Loucy (cell line): ENCODE measurements at regions not wholly inside any gene's neighbourhood (a gene's known extent, or its start where the extent isn't known, plus 50 kb on each side); places are given as distances from the start of the nearest gene placed in this dataset.

ENCODE experiments used
- H2AFZ ChIP-seq: fragments of 200-600 bp; sonication (generic); 2 replicates; pipeline ENCODE4 v1.6.0; 2016; ENCODE audit warnings: antibody characterized with exemption, mild to moderate bottlenecking, low read length, moderate library complexity
- H3F3A ChIP-seq: fragments of 200-600 bp; 2 replicates; pipeline ENCODE4 v1.6.0; 2016; ENCODE audit warnings: antibody characterized with exemption, low read depth, mild to moderate bottlenecking
- H3K27me3 ChIP-seq: fragments of 200-600 bp; sonication (generic); 2 replicates; pipeline ENCODE4 v1.6.1; 2014; ENCODE audit warnings: low read length, mild to moderate bottlenecking; ENCODE audit not compliant: insufficient read depth, poor library complexity, severe bottlenecking
- H3K36me3 ChIP-seq: fragments of 200-600 bp; sonication (generic); 2 replicates; pipeline ENCODE4 v1.6.1; 2016; ENCODE audit warnings: low read length; ENCODE audit not compliant: insufficient read depth
- H3K4me1 ChIP-seq: fragments of 200-600 bp; sonication (generic); 2 replicates; pipeline ENCODE4 v1.5.1; 2014; ENCODE audit warnings: low read length, mild to moderate bottlenecking; ENCODE audit not compliant: insufficient read depth, poor library complexity, severe bottlenecking
- H3K4me2 ChIP-seq: fragments of 200-600 bp; sonication (generic); 2 replicates; pipeline ENCODE4 v1.6.0; 2014; ENCODE audit warnings: antibody characterized with exemption, low read length, low read depth, mild to moderate bottlenecking; ENCODE audit not compliant: poor library complexity, severe bottlenecking
- H3K4me3 ChIP-seq: fragments of 200-600 bp; sonication (generic); 2 replicates; pipeline ENCODE4 v1.5.1; 2014; ENCODE audit warnings: low read length, mild to moderate bottlenecking, mixed read lengths; ENCODE audit not compliant: poor library complexity, severe bottlenecking
- H3K79me2 ChIP-seq: fragments of 200-600 bp; sonication (generic); 2 replicates; pipeline ENCODE4 v1.6.1; 2014; ENCODE audit warnings: low read length; ENCODE audit not compliant: insufficient read depth
- H3K9ac ChIP-seq: fragments of 200-600 bp; sonication (generic); 2 replicates; pipeline ENCODE4 v1.6.0; 2014; ENCODE audit warnings: mild to moderate bottlenecking, low read depth, low read length, moderate library complexity; ENCODE audit not compliant: poor library complexity, severe bottlenecking
- H3K9me2 ChIP-seq: fragments of 200-600 bp; sonication (generic); replicated peaks from 2 replicates; pipeline ENCODE4 v1.6.1; 2016; ENCODE audit warnings: low read depth, low read length, mixed read lengths
- H3K9me3 ChIP-seq: fragments of 200-600 bp; sonication (generic); 2 replicates; pipeline ENCODE4 v1.6.1; 2014; ENCODE audit warnings: mild to moderate bottlenecking, antibody characterized with exemption, low read length, low read depth; ENCODE audit not compliant: insufficient read depth
- H4K20me1 ChIP-seq: fragments of 200-600 bp; sonication (generic); 2 replicates; pipeline ENCODE4 v1.6.0; 2014; ENCODE audit warnings: antibody characterized with exemption, low read length, mild to moderate bottlenecking; ENCODE audit not compliant: insufficient read depth, poor library complexity, severe bottlenecking
- EZH2phosphoT487 ChIP-seq: fragments of 200-600 bp; IDR thresholded peaks from 2 replicates; pipeline ENCODE4 v1.6.1; 2018; ENCODE audit warnings: antibody characterized with exemption, mild to moderate bottlenecking, moderate library complexity, borderline replicate concordance
- TF ChIP-seq, protein P1 (sequence below): fragments of 200-600 bp; sonication (generic); conservative IDR thresholded peaks from 2 replicates; pipeline ENCODE4 v1.5.1; 2014; ENCODE audit warnings: mild to moderate bottlenecking, antibody characterized with exemption, low read length

DNA sequence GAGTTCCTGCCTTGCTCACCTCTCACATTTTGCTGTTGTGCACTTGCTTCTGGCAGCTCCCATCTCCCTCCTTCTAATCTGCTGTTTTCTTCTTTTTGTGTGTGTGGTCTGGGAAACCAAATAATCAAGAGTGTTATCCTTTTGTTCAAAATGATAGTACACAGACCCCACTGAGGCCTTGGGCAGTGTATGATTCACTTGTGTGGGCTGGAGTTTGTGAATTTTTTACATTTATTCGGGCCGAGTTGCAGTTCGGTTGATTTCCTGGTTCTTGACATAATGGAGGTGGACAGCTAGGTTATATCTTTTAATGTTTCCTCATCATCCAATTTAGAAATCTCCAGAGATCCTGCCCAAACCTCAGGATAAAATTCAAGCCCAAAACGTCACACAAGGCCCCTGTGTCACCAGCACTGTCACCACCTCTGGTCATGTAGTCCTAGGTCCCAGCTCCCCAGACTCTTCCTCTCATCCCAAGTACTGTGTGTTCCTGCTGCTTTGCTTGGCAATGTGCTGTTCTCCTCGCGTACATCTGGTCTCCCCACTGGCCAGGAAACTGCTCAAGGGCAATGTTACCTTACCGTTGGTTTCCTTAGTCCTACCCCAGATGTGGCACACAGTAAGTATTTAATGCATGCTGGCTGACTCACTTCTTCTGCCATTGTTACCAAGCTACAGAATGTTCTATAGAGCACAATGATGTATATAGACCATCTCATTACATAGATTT, 55.7 kb upstream of the PHACTR2 start:
- H4K20me1 ChIP-seq = no peaks in the 10 kb centered on the region
- H3K27me3 ChIP-seq = no peaks in the 10 kb centered on the region
- TF ChIP-seq EZH2phosphoT487 = no peak
- TF ChIP-seq, protein P1, sequence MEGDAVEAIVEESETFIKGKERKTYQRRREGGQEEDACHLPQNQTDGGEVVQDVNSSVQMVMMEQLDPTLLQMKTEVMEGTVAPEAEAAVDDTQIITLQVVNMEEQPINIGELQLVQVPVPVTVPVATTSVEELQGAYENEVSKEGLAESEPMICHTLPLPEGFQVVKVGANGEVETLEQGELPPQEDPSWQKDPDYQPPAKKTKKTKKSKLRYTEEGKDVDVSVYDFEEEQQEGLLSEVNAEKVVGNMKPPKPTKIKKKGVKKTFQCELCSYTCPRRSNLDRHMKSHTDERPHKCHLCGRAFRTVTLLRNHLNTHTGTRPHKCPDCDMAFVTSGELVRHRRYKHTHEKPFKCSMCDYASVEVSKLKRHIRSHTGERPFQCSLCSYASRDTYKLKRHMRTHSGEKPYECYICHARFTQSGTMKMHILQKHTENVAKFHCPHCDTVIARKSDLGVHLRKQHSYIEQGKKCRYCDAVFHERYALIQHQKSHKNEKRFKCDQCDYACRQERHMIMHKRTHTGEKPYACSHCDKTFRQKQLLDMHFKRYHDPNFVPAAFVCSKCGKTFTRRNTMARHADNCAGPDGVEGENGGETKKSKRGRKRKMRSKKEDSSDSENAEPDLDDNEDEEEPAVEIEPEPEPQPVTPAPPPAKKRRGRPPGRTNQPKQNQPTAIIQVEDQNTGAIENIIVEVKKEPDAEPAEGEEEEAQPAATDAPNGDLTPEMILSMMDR = no peak
- H3K79me2 ChIP-seq = no peaks in the 10 kb centered on the region
- H3K36me3 ChIP-seq = no peaks in the 10 kb centered on the region
- no peaks in the 10 kb centered on the region for H3K9me3 ChIP-seq
- no peak overlapping the region for H3K4me3 ChIP-seq
- no peak overlapping the region for H3K9ac ChIP-seq
- H2AFZ ChIP-seq = no peak overlapping the region
- no peaks in the 10 kb centered on the region for H3F3A ChIP-seq
- H3K9me2 ChIP-seq = no peaks in the 10 kb centered on the region
- H3K4me2 ChIP-seq = no peak overlapping the region
- peaks cover 4% of the 10 kb centered on the region for H3K4me1 ChIP-seq

DNA sequence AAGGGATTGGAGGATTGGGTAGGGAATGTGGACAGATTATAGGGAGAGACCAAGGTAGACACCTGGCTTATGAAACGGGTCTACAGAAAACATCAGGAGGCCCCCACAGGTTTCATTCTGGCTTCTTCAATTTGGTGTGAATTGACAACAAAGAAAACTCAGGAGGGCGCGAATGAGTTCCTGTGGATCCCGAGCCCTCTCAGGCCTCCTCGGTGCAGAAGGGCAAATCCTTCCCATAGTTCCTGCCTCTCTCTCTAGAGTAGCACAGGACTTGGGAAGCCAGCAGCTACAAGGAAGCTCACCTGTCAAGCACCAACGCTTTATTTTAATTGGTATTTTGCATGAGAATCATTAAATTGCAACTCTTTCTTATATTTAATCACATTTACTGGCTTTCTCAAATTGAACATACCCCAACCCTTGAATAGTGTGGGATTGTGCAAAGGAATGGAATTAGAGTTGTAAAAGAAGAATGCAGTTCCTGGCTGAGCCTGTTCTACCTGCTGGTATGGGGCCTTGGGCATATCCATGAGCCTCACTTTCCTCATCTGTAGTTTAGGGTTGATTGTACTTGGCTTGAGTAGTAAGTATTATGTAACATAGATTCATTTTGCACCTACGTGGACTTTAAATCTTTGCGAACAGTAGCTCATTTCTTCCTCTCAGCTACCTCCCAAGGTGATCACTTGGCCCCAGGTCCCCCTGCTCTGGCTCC, 56.4 kb upstream of the PHACTR2 start:
- H3K79me2 ChIP-seq = no peaks in the 10 kb centered on the region
- no peak overlapping the region for H2AFZ ChIP-seq
- no peaks in the 10 kb centered on the region for H3K36me3 ChIP-seq
- no peak overlapping the region for H3K4me2 ChIP-seq
- TF ChIP-seq EZH2phosphoT487 = no peak
- TF ChIP-seq, protein P1 = no peak
- no peaks in the 10 kb centered on the region for H4K20me1 ChIP-seq
- no peaks in the 10 kb centered on the region for H3K9me2 ChIP-seq
- H3K9ac ChIP-seq = no peak overlapping the region
- no peak overlapping the region for H3K4me3 ChIP-seq
- no peaks in the 10 kb centered on the region for H3F3A ChIP-seq
- H3K4me1 ChIP-seq = peaks cover 4% of the 10 kb centered on the region
- H3K27me3 ChIP-seq = no peaks in the 10 kb centered on the region
- H3K9me3 ChIP-seq = no peaks in the 10 kb centered on the region

DNA sequence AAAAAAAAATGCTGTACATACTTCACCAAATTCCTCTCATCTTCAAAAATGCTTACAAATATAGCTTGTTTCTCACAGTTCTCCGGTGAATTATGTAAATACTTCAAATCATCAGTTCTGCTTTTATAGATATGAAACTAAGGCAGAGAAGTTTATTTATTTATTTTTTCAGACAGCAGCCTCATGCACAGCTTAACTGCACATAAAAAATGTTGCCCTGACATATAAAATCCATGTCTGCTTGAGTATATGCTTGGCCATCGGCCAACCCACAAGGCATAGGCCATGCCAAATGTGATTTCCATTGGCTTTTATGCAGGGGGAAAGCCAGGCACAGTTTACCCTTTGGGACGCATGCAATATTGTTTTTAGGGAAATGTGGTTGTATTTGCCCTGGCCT, 57.3 kb upstream of the PHACTR2 start:
- H3K9me2 ChIP-seq = no peaks in the 10 kb centered on the region
- no peak overlapping the region for H3K9ac ChIP-seq
- no peak overlapping the region for H3K4me2 ChIP-seq
- no peaks in the 10 kb centered on the region for H3F3A ChIP-seq
- no peaks in the 10 kb centered on the region for H4K20me1 ChIP-seq
- no peaks in the 10 kb centered on the region for H3K27me3 ChIP-seq
- no peaks in the 10 kb centered on the region for H3K4me1 ChIP-seq
- H3K4me3 ChIP-seq = no peak overlapping the region
- TF ChIP-seq EZH2phosphoT487 = no peak
- TF ChIP-seq, protein P1 = no peak
- H3K36me3 ChIP-seq = no peaks in the 10 kb centered on the region
- H2AFZ ChIP-seq = no peak overlapping the region
- H3K79me2 ChIP-seq = no peaks in the 10 kb centered on the region
- no peaks in the 10 kb centered on the region for H3K9me3 ChIP-seq
